HepG2 (cell line): ENCODE measurements at regions not wholly inside any gene's neighbourhood (a gene's known extent, or its start where the extent isn't known, plus 50 kb on each side); places are given as distances from the start of the nearest gene placed in this dataset.

ENCODE experiments used
- AHR ChIP-seq: IDR thresholded peaks from 2 replicates; pipeline ENCODE4 v1.6.1; 2018; ENCODE audit warnings: missing genetic modification reagents, missing compliant biosample characterization
- CREM ChIP-seq, 2 experiments: sonication (generic) in 1 of 2; formaldehyde crosslinking in 1 of 2; IDR thresholded peaks; 2 replicates each; pipeline versions ENCODE4 v1.4.0 to v1.6.1; 2016 to 2020; ENCODE audit warnings: antibody characterized with exemption in 1 of 2, mild to moderate bottlenecking in 1 of 2, missing genetic modification reagents in 1 of 2
- EP300 ChIP-seq, 3 experiments: sonication (generic) in 1 of 3; formaldehyde crosslinking in 1 of 3; IDR thresholded peaks; 2 replicates each; pipeline versions ENCODE4 v1.5.1 to v1.6.1; 2011 to 2020; ENCODE audit warnings: low read depth in 2 of 3, low read length in 2 of 3, borderline replicate concordance in 1 of 3, improper control_type of control experiment in 1 of 3, mild to moderate bottlenecking in 1 of 3, missing genetic modification reagents in 1 of 3, moderate library complexity in 1 of 3
- GATAD2A ChIP-seq: IDR thresholded peaks from 2 replicates; pipeline ENCODE4 v1.6.1; 2016
- HMGA1 ChIP-seq: sonication (generic); formaldehyde crosslinking; conservative IDR thresholded peaks from 2 replicates; pipeline ENCODE4 v1.4.0; 2020; ENCODE audit warnings: missing genetic modification reagents
- IKZF4 ChIP-seq: sonication (generic); formaldehyde crosslinking; IDR thresholded peaks from 2 replicates; pipeline ENCODE4 v1.5.1; 2020; ENCODE audit warnings: borderline replicate concordance, mild to moderate bottlenecking, low read depth, missing genetic modification reagents; ENCODE audit errors: not compliant biosample characterization
- MAFG ChIP-seq: sonication (generic); formaldehyde crosslinking; IDR thresholded peaks from 2 replicates; pipeline ENCODE4 v1.5.1; 2020; ENCODE audit warnings: mild to moderate bottlenecking, missing genetic modification reagents
- MLLT10 ChIP-seq: sonication (generic); formaldehyde crosslinking; IDR thresholded peaks from 2 replicates; pipeline ENCODE4 v1.4.0; 2020; ENCODE audit warnings: missing genetic modification reagents
- NR0B2 ChIP-seq: sonication (generic); formaldehyde crosslinking; IDR thresholded peaks from 2 replicates; pipeline ENCODE4 v1.4.0; 2020; ENCODE audit warnings: mild to moderate bottlenecking, missing genetic modification reagents
- PHB2 ChIP-seq: fragments of 450-650 bp; IDR thresholded peaks from 2 replicates; pipeline ENCODE4 v1.6.1; 2018; ENCODE audit not compliant: partially characterized antibody
- POLR2AphosphoS2 ChIP-seq: IDR thresholded peaks from 2 replicates; pipeline ENCODE4 v1.6.1; 2011; ENCODE audit warnings: low read depth, low read length, improper control_type of control experiment
- PRDM15 ChIP-seq: sonication (generic); formaldehyde crosslinking; IDR thresholded peaks from 2 replicates; pipeline ENCODE4 v1.4.0; 2020; ENCODE audit warnings: missing genetic modification reagents
- RBM39 ChIP-seq: fragments of 200-400 bp; formaldehyde crosslinking; IDR thresholded peaks from one replicate; pipeline ENCODE4 v1.6.1; 2018; ENCODE audit warnings: antibody characterized with exemption, mild to moderate bottlenecking, low read depth, low read length; ENCODE audit not compliant: poor library complexity, severe bottlenecking
- RCOR2 ChIP-seq: IDR thresholded peaks from 2 replicates; pipeline ENCODE4 v1.6.1; 2016; ENCODE audit warnings: missing biosample characterization, missing genetic modification reagents
- SATB2 ChIP-seq: sonication (generic); formaldehyde crosslinking; IDR thresholded peaks from 2 replicates; pipeline ENCODE4 v1.5.0; 2020; ENCODE audit warnings: missing genetic modification reagents
- SNAI1 ChIP-seq: sonication (generic); formaldehyde crosslinking; IDR thresholded peaks from 2 replicates; pipeline ENCODE4 v1.5.0; 2020; ENCODE audit warnings: mild to moderate bottlenecking, missing genetic modification reagents, borderline replicate concordance
- TFDP2 ChIP-seq: sonication (generic); formaldehyde crosslinking; IDR thresholded peaks from 2 replicates; pipeline ENCODE4 v1.4.0; 2020; ENCODE audit warnings: missing genetic modification reagents
- YY1 ChIP-seq: IDR thresholded peaks from 2 replicates; pipeline ENCODE4 v1.6.1; 2011; ENCODE audit warnings: low read length, low read depth, moderate library complexity, mild to moderate bottlenecking; ENCODE audit not compliant: insufficient read depth, insufficient replicate concordance
- ZC3H4 ChIP-seq: sonication (generic); formaldehyde crosslinking; IDR thresholded peaks from 2 replicates; pipeline ENCODE4 v1.4.0; 2020; ENCODE audit warnings: missing genetic modification reagents, borderline replicate concordance
- ZNF720 ChIP-seq: sonication (generic); formaldehyde crosslinking; IDR thresholded peaks from 2 replicates; pipeline ENCODE4 v1.4.0; 2020; ENCODE audit warnings: missing genetic modification reagents
- ZNF766 ChIP-seq: sonication (generic); formaldehyde crosslinking; IDR thresholded peaks from 2 replicates; pipeline ENCODE4 v1.5.0; 2020; ENCODE audit warnings: missing genetic modification reagents, borderline replicate concordance
- ZNF773 ChIP-seq: sonication (generic); formaldehyde crosslinking; IDR thresholded peaks from 2 replicates; pipeline ENCODE4 v1.4.0; 2020; ENCODE audit warnings: missing genetic modification reagents, borderline replicate concordance
- ZNF788 ChIP-seq: sonication (generic); formaldehyde crosslinking; IDR thresholded peaks from 2 replicates; pipeline ENCODE4 v1.5.0; 2020; ENCODE audit warnings: mild to moderate bottlenecking, missing genetic modification reagents, borderline replicate concordance
- ZNF878 ChIP-seq: sonication (generic); formaldehyde crosslinking; IDR thresholded peaks from 2 replicates; pipeline ENCODE4 v1.8.1; 2023; ENCODE audit warnings: mild to moderate bottlenecking, missing genetic modification reagents, moderate library complexity
- ZSCAN29 ChIP-seq: sonication (generic); formaldehyde crosslinking; conservative IDR thresholded peaks from 2 replicates; pipeline ENCODE4 v1.4.0; 2020; ENCODE audit warnings: mild to moderate bottlenecking, missing genetic modification reagents

GRCh38 chr13:51524312-51524711 is 60.0 kb upstream of the WDFY2 start (continued):
- TF ChIP-seq SATB2: no peak
- TF ChIP-seq PRDM15 (CRISPR knock-in tag): no peak
- TF ChIP-seq POLR2AphosphoS2: no peak
- TF ChIP-seq SNAI1: no peak
- peak; percentile 38 to 90; a peak in 3 of 4 replicates for TF ChIP-seq EP300 (IDR thresholded peaks at IDR 0.05; ENCODE audit: low read depth in 2 of 2, low read length in 2 of 2)
- TF ChIP-seq EP300 (CRISPR knock-in tag; IDR thresholded peaks at IDR 0.05; ENCODE audit: borderline replicate concordance): peak; percentile 90
- no peak for TF ChIP-seq ZNF720 (CRISPR knock-in tag)
- 0 out of 2 replicates have a peak, but pooled peaks have one; percentile 59 for TF ChIP-seq ZNF878 (CRISPR knock-in tag)
- no peak for TF ChIP-seq MAFG
- no peak; the same call in 1 of the 2 replicates for TF ChIP-seq ZNF788 (CRISPR knock-in tag)
- TF ChIP-seq AHR: no peak
- no peak for TF ChIP-seq PHB2
- peak; percentile 79 for TF ChIP-seq CREM (IDR thresholded peaks at IDR 0.05)
- no peak for TF ChIP-seq CREM (CRISPR knock-in tag; IDR thresholded peaks at IDR 0.05)
- TF ChIP-seq RBM39: no peak
- TF ChIP-seq TFDP2 (CRISPR knock-in tag): no peak
- no peak for TF ChIP-seq RCOR2
- TF ChIP-seq ZC3H4 (CRISPR knock-in tag): no peak
- no peak for TF ChIP-seq ZSCAN29 (CRISPR knock-in tag)
- no peak for TF ChIP-seq YY1
- TF ChIP-seq ZNF766 (CRISPR knock-in tag): no peak
- TF ChIP-seq NR0B2 (CRISPR knock-in tag): no peak
- no peak for TF ChIP-seq ZNF773 (CRISPR knock-in tag)
- no peak for TF ChIP-seq IKZF4 (CRISPR knock-in tag)
- peak; percentile 92 for TF ChIP-seq GATAD2A (CRISPR knock-in tag)
- no peak for TF ChIP-seq HMGA1 (CRISPR knock-in tag)
- TF ChIP-seq MLLT10 (CRISPR knock-in tag): no peak
